SK-N-SH (cell line): ENCODE measurements at regions not wholly inside any gene's neighbourhood (a gene's known extent, or its start where the extent isn't known, plus 50 kb on each side); places are given as distances from the start of the nearest gene placed in this dataset.

ENCODE experiments used
- CTCF ChIA-PET: fragments of 300-600, 350-600 bp; formaldehyde crosslinking; extraction: SDS; loops from one replicate; lab custom pipeline; 2021; lab: Yijun Ruan, JAX
- POLR2A ChIA-PET: fragments of 350-600 bp; sonication (Branson Sonifier 250); formaldehyde crosslinking; extraction: SDS; loops from one replicate; lab custom pipeline; 2020; ENCODE audit warnings: antibody characterized with exemption, inconsistent platforms; lab: Yijun Ruan, JAX
- DNase-seq: peaks from one replicate; pipeline ENCODE4 v3.0.0; 2012
- H2AFZ ChIP-seq: fragments of 200-600 bp; sonication (generic); 2 replicates; pipeline ENCODE4 v1.8.1; 2016; ENCODE audit warnings: antibody characterized with exemption, mild to moderate bottlenecking, low read depth
- H3F3A ChIP-seq: fragments of 200-600 bp; sonication (generic); replicated peaks from 2 replicates; pipeline ENCODE3; 2016; ENCODE audit warnings: antibody characterized with exemption, mild to moderate bottlenecking; ENCODE audit not compliant: insufficient read depth
- H3K27ac ChIP-seq, 2 experiments: fragments of 200-500 bp in 1 of 2; fragments of 200-600 bp in 1 of 2; sonication (Bioruptor generic) in 1 of 2; sonication (generic), shearing (Covaris generic) in 1 of 2; 2 replicates each; pipeline versions ENCODE4 v1.5.1 to v1.6.1; 2014 to 2016; ENCODE audit warnings: low read depth in 2 of 2, inconsistent platforms in 1 of 2, low read length in 1 of 2, mild to moderate bottlenecking in 1 of 2, mixed read lengths in 1 of 2
- H3K27me3 ChIP-seq: fragments of 200-600 bp; sonication (generic), shearing (Covaris generic); 2 replicates; pipeline ENCODE4 v1.6.1; 2016; ENCODE audit warnings: mixed run types; ENCODE audit not compliant: insufficient read depth
- H3K36me3 ChIP-seq, 2 experiments: fragments of 200-500 bp in 1 of 2; fragments of 200-600 bp in 1 of 2; sonication (Bioruptor generic) in 1 of 2; sonication (generic) in 1 of 2; replicated peaks in 1 of 2; 2 replicates each; pipeline versions ENCODE3 to v1.5.1; 2014 to 2016; ENCODE audit warnings: low read length in 1 of 2, mild to moderate bottlenecking in 1 of 2; ENCODE audit not compliant: insufficient read depth in 2 of 2, control insufficient read depth in 1 of 2
- H3K4me1 ChIP-seq, 2 experiments: fragments of 200-500 bp in 1 of 2; fragments of 200-600 bp in 1 of 2; sonication (Bioruptor generic) in 1 of 2; sonication (generic), shearing (Covaris generic) in 1 of 2; 2 replicates each; pipeline versions ENCODE4 v1.5.1 to v1.6.1; 2014 to 2016; ENCODE audit warnings: low read depth in 1 of 2, low read length in 1 of 2, mixed run types in 1 of 2; ENCODE audit not compliant: insufficient read depth in 2 of 2, control insufficient read depth in 1 of 2
- H3K4me2 ChIP-seq: fragments of 200-600 bp; sonication (generic), shearing (Covaris generic); 2 replicates; pipeline ENCODE4 v1.6.1; 2017; ENCODE audit warnings: mixed run types
- H3K4me3 ChIP-seq, 2 experiments: fragments of 200-500 bp in 1 of 2; fragments of 200-600 bp in 1 of 2; sonication (Bioruptor generic) in 1 of 2; sonication (generic), shearing (Covaris generic) in 1 of 2; 2 replicates each; pipeline versions ENCODE4 v1.5.1 to v1.8.1; 2014 to 2016; ENCODE audit warnings: low read depth in 2 of 2, inconsistent platforms in 1 of 2, low read length in 1 of 2, mild to moderate bottlenecking in 1 of 2, mixed read lengths in 1 of 2, moderate library complexity in 1 of 2
- H3K79me2 ChIP-seq: fragments of 200-600 bp; sonication (generic); 2 replicates; pipeline ENCODE4 v1.8.1; 2017; ENCODE audit warnings: mild to moderate bottlenecking; ENCODE audit not compliant: insufficient read depth
- H3K9ac ChIP-seq: fragments of 200-600 bp; sonication (generic); 2 replicates; pipeline ENCODE4 v1.6.1; 2017; ENCODE audit warnings: mixed run types
- H3K9me2 ChIP-seq: fragments of 200-600 bp; sonication (generic); 2 replicates; pipeline ENCODE4 v1.6.1; 2017; ENCODE audit warnings: mixed run types
- H3K9me3 ChIP-seq: fragments of 200-600 bp; sonication (generic); 2 replicates; pipeline ENCODE4 v1.6.1; 2017; ENCODE audit warnings: mixed run types, mild to moderate bottlenecking, moderate library complexity
- H4K20me1 ChIP-seq: fragments of 200-600 bp; sonication (generic); 2 replicates; pipeline ENCODE4 v1.6.1; 2017; ENCODE audit warnings: mild to moderate bottlenecking, mixed run types; ENCODE audit not compliant: insufficient read depth
- ELF1 ChIP-seq: IDR thresholded peaks from 2 replicates; pipeline ENCODE4 v1.4.0; 2012
- FOSL2 ChIP-seq: IDR thresholded peaks from 2 replicates; pipeline ENCODE4 v1.4.0; 2012; ENCODE audit warnings: low read depth, mild to moderate bottlenecking, moderate library complexity, borderline replicate concordance
- JUND ChIP-seq: IDR thresholded peaks from 2 replicates; pipeline ENCODE4 v1.4.0; 2012
- NRF1 ChIP-seq: IDR thresholded peaks from 2 replicates; pipeline ENCODE4 v1.6.1; 2012; ENCODE audit warnings: low read depth, mild to moderate bottlenecking, low read length
- PBX3 ChIP-seq: IDR thresholded peaks from 2 replicates; pipeline ENCODE4; 2012
- POLR2AphosphoS5 ChIP-seq: IDR thresholded peaks from 2 replicates; pipeline ENCODE4 v1.6.1; 2012; ENCODE audit warnings: low read depth, low read length
- RAD21 ChIP-seq: IDR thresholded peaks from 2 replicates; pipeline ENCODE4 v1.6.1; 2012; ENCODE audit warnings: mild to moderate bottlenecking, low read length
- RCOR1 ChIP-seq: fragments of 150-350 bp; IDR thresholded peaks from 2 replicates; pipeline ENCODE4 v1.6.1; 2017; ENCODE audit warnings: antibody characterized with exemption, low read length
- RFX5 ChIP-seq: IDR thresholded peaks from 2 replicates; pipeline ENCODE4 v1.6.1; 2012; ENCODE audit warnings: mild to moderate bottlenecking, improper control_type of control experiment, low read length
- SMC3 ChIP-seq: IDR thresholded peaks from 2 replicates; pipeline ENCODE4 v1.6.1; 2012; ENCODE audit warnings: low read depth, low read length, improper control_type of control experiment
- TEAD4 ChIP-seq: IDR thresholded peaks from 2 replicates; pipeline ENCODE4 v1.4.0; 2012; ENCODE audit warnings: mild to moderate bottlenecking, borderline replicate concordance; ENCODE audit not compliant: insufficient read depth
- YY1 ChIP-seq: IDR thresholded peaks from 2 replicates; pipeline ENCODE4 v1.4.0; 2012; ENCODE audit warnings: low read depth, mild to moderate bottlenecking
- WGBS: methylation state at CpG from one replicate; pipeline ENCODE4 v1.1.6; 2017; ENCODE audit warnings: low lambda C conversion rate; 5-methylcytosine and 5-hydroxymethylcytosine counted together

- Histone ChIP-seq H3K4me3 (no peak overlapping the region), H2AFZ (no peak overlapping the region), H4K20me1 (no peaks in the 10 kb centered on the region), H3K4me1 (no peaks in the 10 kb centered on the region; a peak in 1 of 4 replicates), H3K9me2 (no peaks in the 10 kb centered on the region), H3K27ac (peak overlapping the region; percentile 39 to 71; a peak in 3 of 4 replicates), H3K9me3 (no peaks in the 10 kb centered on the region), H3K9ac (no peak overlapping the region), H3K4me2 (no peak overlapping the region), H3F3A (no peaks in the 10 kb centered on the region), H3K79me2 (no peaks in the 10 kb centered on the region), H3K27me3 (peaks cover 4% of the 10 kb centered on the region; the same call in 1 of the 2 replicates), H3K36me3 (no peaks in the 10 kb centered on the region)
- 3% methylated on average over 4 of the region's 4 CpGs for WGBS
- TF ChIP-seq YY1 (no peak), RFX5 (no peak), FOSL2 (no peak), PBX3 (no peak), ELF1 (no peak), RAD21 (no peak), NRF1 (no peak), POLR2AphosphoS5 (no peak)
- ChIA-PET POLR2A (no interaction called here), CTCF (no interaction called here)
- no peak for DNase-seq
Measured at GRCh38 chr4:176498617-176499256, 179.0 kb downstream of the SPCS3 start.

GRCh38 chr4:176499518-176499917 lies 179.8 kb downstream of the SPCS3 start:
- Histone ChIP-seq H3K4me2 (no peak overlapping the region), H3K36me3 (no peaks in the 10 kb centered on the region), H3F3A (no peaks in the 10 kb centered on the region), H3K4me3 (no peak overlapping the region), H2AFZ (peak overlapping the region; percentile 37; the same call in 1 of the 2 replicates), H3K9me3 (no peaks in the 10 kb centered on the region), H3K27me3 (peaks cover 4% of the 10 kb centered on the region; the same call in 1 of the 2 replicates), H4K20me1 (no peaks in the 10 kb centered on the region)
- 4% methylated on average over 2 of the region's 2 CpGs for WGBS
- no peak for DNase-seq
- CTCF ChIA-PET: no interaction called here
- TF ChIP-seq YY1 (no peak), JUND (0 out of 2 replicates have a peak, but pooled peaks have one; percentile 22), TEAD4 (no peak), RCOR1 (no peak), PBX3 (0 out of 2 replicates have a peak, but pooled peaks have one; percentile 39), SMC3 (no peak), FOSL2 (peak; percentile 40; the same call in 1 of the 2 replicates)
- TF ChIP-seq, all 33 proteins: peak for 3
- POLR2A ChIA-PET: no interaction called here
- H3K9me2 ChIP-seq: no peaks in the 10 kb centered on the region
- H3K9ac ChIP-seq: no peak overlapping the region
- peak overlapping the region; percentile 26 to 39; a peak in 3 of 4 replicates for H3K27ac ChIP-seq
- H3K4me1 ChIP-seq: no peaks in the 10 kb centered on the region; a peak in 1 of 4 replicates
- H3K79me2 ChIP-seq: no peaks in the 10 kb centered on the region
